ENCODE measurements at regions not wholly inside any gene's neighbourhood (a gene's known extent, or its start where the extent isn't known, plus 50 kb on each side); places are given as distances from the start of the nearest gene placed in this dataset.
"Not testable (repeated sequence)": the region's sequence is repeated elsewhere in the genome, so short reads cannot be mapped to it uniquely, and the experiment has no call there.

DNA sequence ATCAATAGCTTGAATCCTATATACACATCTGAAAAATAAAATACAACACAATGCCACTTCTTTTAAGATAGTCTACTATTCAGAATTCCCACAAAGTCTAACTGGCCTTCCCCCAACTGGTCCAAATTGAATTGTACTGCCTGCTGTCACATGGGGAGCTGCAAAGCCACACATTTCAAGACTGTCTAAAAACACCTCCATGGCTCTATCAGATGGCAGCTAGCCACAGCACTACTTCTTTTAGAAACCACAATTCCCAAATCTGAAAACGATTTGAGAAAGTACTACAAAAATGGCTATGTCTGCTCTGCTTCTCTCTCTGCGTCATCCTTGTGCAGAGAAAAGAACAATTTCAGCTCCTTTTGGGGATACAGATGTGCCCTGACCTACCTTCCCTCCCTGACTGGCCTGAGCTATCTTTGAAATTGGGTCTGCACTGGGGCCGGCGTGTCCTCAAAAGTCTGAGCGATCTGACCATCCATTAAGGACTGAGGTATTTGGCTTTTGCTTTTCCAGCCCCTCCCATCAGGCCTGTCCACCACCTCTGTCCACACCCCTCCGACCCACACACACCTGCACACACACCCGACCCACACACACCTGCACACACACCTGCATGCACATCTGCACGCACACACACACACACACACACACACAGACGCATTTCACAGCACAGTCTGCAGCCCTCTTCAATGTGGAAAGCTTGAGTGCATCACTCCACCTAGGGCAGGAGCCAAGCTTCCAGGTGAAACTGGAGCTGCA is 68.6 kb upstream of the IPO5 start:
- Mint-ChIP-seq H3K27ac (no peak overlapping the region), H3K36me3 (ENCODE audit: low read depth) (no peaks in the 10 kb centered on the region), H3K27me3 (peaks cover 41% of the 10 kb centered on the region), H3K4me3 (no peak overlapping the region), H3K4me1 (no peaks in the 10 kb centered on the region)
- H3K9me3 ChIP-seq (ENCODE audit: control insufficient read depth, low read length, poor library complexity, severe bottlenecking): no peaks in the 10 kb centered on the region
- ATAC-seq (no peak), DNase-seq (no peak)

DNA sequence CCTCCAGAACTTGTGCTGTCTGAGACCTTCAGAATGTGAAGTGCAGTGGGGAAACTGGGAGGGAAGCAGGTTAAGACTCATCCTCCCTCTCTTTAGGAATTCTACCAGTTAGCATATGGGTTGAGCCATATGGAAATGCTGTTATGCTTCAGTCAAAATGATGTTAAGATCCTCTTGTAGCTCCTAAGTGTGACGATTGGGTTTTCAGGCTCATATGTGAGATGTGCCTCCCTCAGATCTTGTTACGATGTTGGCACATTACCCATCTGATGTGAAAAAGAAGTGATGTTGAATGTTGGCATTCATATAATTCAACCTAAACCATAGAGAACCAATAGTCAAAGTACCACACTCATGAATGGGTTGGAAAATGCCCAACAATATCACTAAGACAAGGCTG is 67.8 kb upstream of the IPO5 start:
- ATAC-seq (no peak), DNase-seq (no peak)
- Mint-ChIP-seq H3K27ac (no peak overlapping the region), H3K27me3 (peaks cover 38% of the 10 kb centered on the region), H3K4me3 (no peak overlapping the region), H3K36me3 (ENCODE audit: low read depth) (no peaks in the 10 kb centered on the region), H3K4me1 (no peaks in the 10 kb centered on the region)
- H3K9me3 ChIP-seq (ENCODE audit: control insufficient read depth, low read length, poor library complexity, severe bottlenecking): no peaks in the 10 kb centered on the region

DNA sequence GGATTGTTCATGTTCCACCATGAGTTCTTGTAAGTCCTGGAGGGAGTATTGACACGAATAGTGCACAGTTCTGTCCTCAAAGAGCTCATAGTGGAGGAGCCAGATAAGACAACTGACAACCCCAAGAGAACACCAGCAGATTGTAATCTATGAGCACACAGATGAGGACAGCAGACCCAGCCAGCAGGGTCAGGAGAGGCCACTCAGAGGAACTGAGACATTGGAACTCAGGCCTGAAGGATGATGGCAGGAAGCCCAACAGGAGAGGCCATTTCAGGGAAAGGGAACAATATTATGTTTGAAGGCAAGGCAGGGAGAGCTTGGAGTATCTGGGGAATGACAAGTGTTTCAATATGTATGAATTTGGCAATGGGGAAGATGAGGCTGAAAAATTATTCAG is 63.7 kb upstream of the IPO5 start:
- DNase-seq (no peak), ATAC-seq (no peak)
- H3K36me3 Mint-ChIP-seq (ENCODE audit: low read depth): no peaks in the 10 kb centered on the region
- H3K4me1 Mint-ChIP-seq: no peaks in the 10 kb centered on the region
- no peaks in the 10 kb centered on the region for H3K9me3 ChIP-seq (ENCODE audit: control insufficient read depth, low read length, poor library complexity, severe bottlenecking)
- H3K4me3 Mint-ChIP-seq: no peak overlapping the region
- H3K27ac Mint-ChIP-seq: no peak overlapping the region
- H3K27me3 Mint-ChIP-seq: peaks cover 16% of the 10 kb centered on the region

DNA sequence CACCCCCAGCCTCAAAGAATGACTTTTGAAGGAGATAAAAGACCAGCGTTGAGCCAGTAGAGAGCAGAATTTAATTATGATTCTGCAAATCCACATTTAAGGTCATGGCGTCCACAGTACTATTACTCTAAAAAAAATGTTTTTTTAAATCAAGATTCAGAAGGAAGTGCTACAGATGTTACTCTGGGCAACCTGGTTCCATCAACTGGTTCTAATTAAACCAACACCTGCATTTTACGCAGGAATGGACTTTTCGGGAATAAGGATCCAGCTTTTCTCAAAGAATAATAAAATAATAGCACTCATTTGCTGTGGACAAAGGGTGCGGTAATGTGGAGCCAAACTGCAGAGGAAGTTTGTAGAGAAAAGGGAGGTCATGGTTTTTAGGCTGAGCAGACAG is 62.9 kb upstream of the IPO5 start:
- ATAC-seq (no peak), DNase-seq (no peak)
- H3K27ac Mint-ChIP-seq: no peak overlapping the region
- no peak overlapping the region for H3K4me3 Mint-ChIP-seq
- H3K36me3 Mint-ChIP-seq (ENCODE audit: low read depth): no peaks in the 10 kb centered on the region
- H3K27me3 Mint-ChIP-seq: peaks cover 11% of the 10 kb centered on the region
- no peaks in the 10 kb centered on the region for H3K9me3 ChIP-seq (ENCODE audit: control insufficient read depth, low read length, poor library complexity, severe bottlenecking)
- H3K4me1 Mint-ChIP-seq: no peaks in the 10 kb centered on the region

DNA sequence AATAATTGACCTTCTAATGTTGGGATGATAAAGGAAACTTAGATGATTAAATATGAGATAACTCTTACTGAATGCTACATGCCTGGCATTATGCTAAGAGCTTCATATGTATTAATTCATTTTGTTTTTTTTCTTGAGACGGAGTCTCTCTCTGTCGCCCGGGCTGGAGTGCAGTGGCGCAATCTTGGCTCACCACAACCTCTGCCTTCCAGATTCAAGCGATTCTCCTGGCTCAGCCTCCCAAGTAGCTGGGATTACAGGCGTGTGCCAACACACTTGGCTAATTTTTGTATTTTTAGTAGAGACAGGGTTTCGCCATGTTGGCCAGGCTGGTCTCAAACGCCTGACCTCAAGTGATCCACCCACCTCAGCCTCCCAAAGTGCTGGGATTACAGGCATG is 61.5 kb upstream of the IPO5 start:
- H3K9me3 ChIP-seq (ENCODE audit: control insufficient read depth, low read length, poor library complexity, severe bottlenecking); H3K4me3 Mint-ChIP-seq; H3K27ac Mint-ChIP-seq; DNase-seq; ATAC-seq; H3K27me3 Mint-ChIP-seq; H3K36me3 Mint-ChIP-seq (ENCODE audit: low read depth); H3K4me1 Mint-ChIP-seq: not testable (repeated sequence)

DNA sequence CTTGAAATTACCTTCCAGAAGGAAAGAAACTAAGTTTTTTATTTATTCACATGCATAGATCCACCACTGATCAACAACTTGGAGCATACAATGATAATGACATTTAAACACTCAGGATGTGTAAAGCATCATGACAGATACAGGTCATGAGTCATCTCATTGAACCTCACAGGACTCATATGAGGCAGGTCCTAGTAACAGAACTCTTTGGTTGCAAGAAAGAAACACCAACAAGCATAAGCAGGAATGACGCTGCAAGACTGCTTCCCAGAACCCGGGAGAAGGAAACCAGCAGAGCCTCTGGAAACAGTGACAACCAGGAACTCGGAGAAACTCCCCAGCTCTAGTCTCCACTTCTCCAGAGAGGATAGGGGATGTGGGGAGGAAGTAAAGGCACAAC is 60.8 kb upstream of the IPO5 start:
- Mint-ChIP-seq H3K4me3 (no peak overlapping the region), H3K27ac (no peak overlapping the region), H3K27me3 (peaks cover 17% of the 10 kb centered on the region), H3K36me3 (ENCODE audit: low read depth) (no peaks in the 10 kb centered on the region), H3K4me1 (no peaks in the 10 kb centered on the region)
- ATAC-seq (no peak), DNase-seq (no peak)
- no peaks in the 10 kb centered on the region for H3K9me3 ChIP-seq (ENCODE audit: control insufficient read depth, low read length, poor library complexity, severe bottlenecking)

DNA sequence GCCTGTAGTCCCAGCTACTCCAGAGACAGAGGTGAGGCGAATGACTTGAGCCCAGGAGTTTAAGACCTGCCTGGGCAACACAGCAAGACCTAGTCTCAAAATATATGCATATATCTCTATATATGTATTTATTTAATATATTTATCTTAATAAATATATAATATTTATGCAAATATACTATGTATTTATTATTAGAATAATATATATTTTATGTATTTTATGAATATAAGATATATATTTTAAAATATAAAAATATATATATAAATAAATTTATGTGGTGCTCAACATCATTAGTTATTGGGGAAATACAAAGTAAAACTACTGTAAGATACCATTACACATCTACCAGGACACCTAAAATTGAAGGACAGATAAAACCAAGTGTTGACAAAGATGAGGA is 58.1 kb upstream of the IPO5 start:
- Mint-ChIP-seq H3K27me3 (peaks cover 33% of the 10 kb centered on the region), H3K4me1 (no peaks in the 10 kb centered on the region), H3K36me3 (ENCODE audit: low read depth) (no peaks in the 10 kb centered on the region), H3K27ac (no peak overlapping the region), H3K4me3 (no peak overlapping the region)
- H3K9me3 ChIP-seq (ENCODE audit: control insufficient read depth, low read length, poor library complexity, severe bottlenecking): no peaks in the 10 kb centered on the region
- ATAC-seq (no peak), DNase-seq (no peak)

DNA sequence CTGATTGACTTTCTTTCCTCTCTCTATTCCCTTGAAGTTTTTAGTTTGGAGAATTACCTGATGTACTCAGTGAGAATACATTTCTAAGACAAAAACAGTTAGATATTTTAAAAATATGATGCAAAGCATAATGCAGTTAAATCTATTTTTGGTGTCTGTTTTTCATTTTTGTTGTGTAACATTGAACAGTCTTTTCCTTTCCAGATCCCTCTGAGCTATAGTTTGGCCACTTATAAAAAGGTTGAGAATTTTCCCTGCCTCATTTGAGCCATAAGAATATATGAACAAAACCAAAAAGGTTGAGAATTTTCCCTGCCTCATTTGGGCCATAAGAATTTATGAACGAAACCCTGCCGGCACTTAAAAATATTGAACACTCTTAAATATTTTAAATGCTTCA is 57.0 kb upstream of the IPO5 start:
- Mint-ChIP-seq H3K4me3 (no peak overlapping the region), H3K36me3 (ENCODE audit: low read depth) (no peaks in the 10 kb centered on the region), H3K27ac (no peak overlapping the region), H3K4me1 (no peaks in the 10 kb centered on the region), H3K27me3 (peaks cover 38% of the 10 kb centered on the region)
- DNase-seq: no peak
- no peak for ATAC-seq
- no peaks in the 10 kb centered on the region for H3K9me3 ChIP-seq (ENCODE audit: control insufficient read depth, low read length, poor library complexity, severe bottlenecking)

DNA sequence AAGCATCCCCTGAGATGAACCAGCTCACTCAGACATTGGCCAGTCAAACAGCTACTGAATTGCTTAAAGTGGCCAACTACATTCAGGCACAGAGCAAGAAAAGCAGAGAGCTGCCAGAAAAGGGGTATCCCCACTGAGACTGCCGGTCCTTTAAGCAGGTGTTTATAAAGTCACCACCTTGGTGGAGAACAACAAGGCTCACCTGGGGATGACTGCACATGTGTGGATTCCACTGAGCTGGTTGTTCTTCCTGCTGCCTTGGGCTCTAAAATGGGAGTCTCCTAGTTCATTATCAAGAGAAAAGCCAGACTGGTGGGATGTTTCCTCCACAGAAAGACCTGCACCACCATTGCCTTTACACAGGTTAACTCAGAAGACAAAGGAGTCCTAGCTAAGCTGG is 51.8 kb upstream of the IPO5 start:
- ATAC-seq: no peak
- Mint-ChIP-seq H3K4me1 (no peaks in the 10 kb centered on the region), H3K36me3 (ENCODE audit: low read depth) (no peaks in the 10 kb centered on the region), H3K4me3 (no peak overlapping the region), H3K27ac (no peak overlapping the region), H3K27me3 (peaks cover 47% of the 10 kb centered on the region)
- DNase-seq: no peak
- no peaks in the 10 kb centered on the region for H3K9me3 ChIP-seq (ENCODE audit: control insufficient read depth, low read length, poor library complexity, severe bottlenecking)

Data from T-helper 17 cell (primary cell).